Liver (tissue), 8 donors: ENCODE measurements at regions not wholly inside any gene's neighbourhood (a gene's known extent, or its start where the extent isn't known, plus 50 kb on each side); places are given as distances from the start of the nearest gene placed in this dataset.

Experiments used
- DNase-seq: peaks from one replicate; pipeline ENCODE4 v3.0.0-alpha.2; 2017; ENCODE audit warnings: low spot score
- H3K27ac ChIP-seq, 2 donors: one replicate each; pipeline ENCODE4 v1.7.0; 2013; ENCODE audit warnings: inconsistent platforms in 2 of 2, low read length in 2 of 2, control low read depth in 1 of 2, low read depth in 1 of 2, mild to moderate bottlenecking in 1 of 2
- H3K27me3 ChIP-seq, 4 donors: one replicate each; pipeline versions ENCODE4 v1.6.1 to v1.7.0; 2013; ENCODE audit warnings: low read length in 3 of 4, inconsistent platforms in 1 of 4, mild to moderate bottlenecking in 1 of 4, moderate library complexity in 1 of 4; ENCODE audit not compliant: control insufficient read depth in 4 of 4, insufficient read depth in 4 of 4
- H3K36me3 ChIP-seq, 4 donors: one replicate each; pipeline versions ENCODE4 v1.6.1 to v1.7.0; 2013; ENCODE audit warnings: low read length in 3 of 4, mild to moderate bottlenecking in 3 of 4, low read depth in 1 of 4, moderate library complexity in 1 of 4; ENCODE audit not compliant: control insufficient read depth in 4 of 4, insufficient read depth in 3 of 4
- H3K4me1 ChIP-seq, 4 donors: one replicate each; pipeline versions ENCODE4 v1.6.1 to v1.7.0; 2013; ENCODE audit warnings: low read length in 3 of 4, mild to moderate bottlenecking in 3 of 4, moderate library complexity in 1 of 4; ENCODE audit not compliant: control insufficient read depth in 4 of 4, insufficient read depth in 4 of 4
- H3K4me3 ChIP-seq, 3 donors: one replicate each; pipeline versions ENCODE4 v1.6.1 to v1.7.0; 2013; ENCODE audit warnings: low read length in 3 of 3, control low read depth in 1 of 3, low read depth in 1 of 3, mild to moderate bottlenecking in 1 of 3
- H3K9ac ChIP-seq, 2 donors: one replicate each; pipeline ENCODE4 v1.7.0; 2013; ENCODE audit warnings: low read length in 2 of 2, mild to moderate bottlenecking in 2 of 2, moderate library complexity in 2 of 2, control low read depth in 1 of 2, low read depth in 1 of 2
- H3K9me3 ChIP-seq, 4 donors: one replicate each; pipeline versions ENCODE4 v1.6.1 to v1.7.0; 2013; ENCODE audit warnings: low read length in 3 of 4; ENCODE audit not compliant: control insufficient read depth in 4 of 4
- EGR1 ChIP-seq, 2 donors: IDR thresholded peaks; 2 replicates each; pipeline ENCODE4 v1.6.1; 2016 to 2018; ENCODE audit warnings: antibody characterized with exemption in 2 of 2, low read depth in 2 of 2
- FOXA1 ChIP-seq: IDR thresholded peaks from 2 replicates; pipeline ENCODE4 v1.6.1; 2016; ENCODE audit warnings: antibody characterized with exemption
- GABPA ChIP-seq, 2 donors: IDR thresholded peaks in 1 of 2; conservative IDR thresholded peaks in 1 of 2; 2 replicates each; pipeline ENCODE4 v1.6.1; 2016; ENCODE audit warnings: antibody characterized with exemption in 2 of 2, mild to moderate bottlenecking in 1 of 2, moderate library complexity in 1 of 2
- HNF4A ChIP-seq, 2 donors: conservative IDR thresholded peaks; 2 replicates each; pipeline ENCODE4 v1.6.1; 2016; ENCODE audit warnings: antibody characterized with exemption in 2 of 2, mild to moderate bottlenecking in 2 of 2
- HNF4G ChIP-seq: IDR thresholded peaks from 2 replicates; pipeline ENCODE4 v1.6.1; 2016; ENCODE audit warnings: antibody characterized with exemption
- JUND ChIP-seq, 2 donors: IDR thresholded peaks; 2 replicates each; pipeline ENCODE4 v1.6.1; 2016; ENCODE audit warnings: antibody characterized with exemption in 2 of 2
- NR2F2 ChIP-seq: IDR thresholded peaks from 2 replicates; pipeline ENCODE4 v1.6.1; 2016; ENCODE audit warnings: antibody characterized with exemption
- RAD21 ChIP-seq, 2 donors: IDR thresholded peaks; 2 replicates each; pipeline ENCODE4 v1.6.1; 2016; ENCODE audit warnings: antibody characterized with exemption in 2 of 2, mild to moderate bottlenecking in 2 of 2
- RXRA ChIP-seq, 2 donors: IDR thresholded peaks; 2 replicates each; pipeline ENCODE4 v1.6.1; 2017 to 2018; ENCODE audit warnings: antibody characterized with exemption in 2 of 2, mild to moderate bottlenecking in 1 of 2
- SP1 ChIP-seq: IDR thresholded peaks from 2 replicates; pipeline ENCODE4 v1.6.1; 2018; ENCODE audit warnings: antibody characterized with exemption, mild to moderate bottlenecking
- TAF1 ChIP-seq: conservative IDR thresholded peaks from 2 replicates; pipeline ENCODE4 v1.6.1; 2016; ENCODE audit warnings: antibody characterized with exemption, mild to moderate bottlenecking
- YY1 ChIP-seq: IDR thresholded peaks from 2 replicates; pipeline ENCODE4 v1.6.1; 2016; ENCODE audit warnings: antibody characterized with exemption, mild to moderate bottlenecking
- WGBS: extraction: QIAGEN DNeasy Blood & Tissue Kit; methylation state at CpG from one replicate; pipeline ENCODE4 v1.1.7; 2013; 5-methylcytosine and 5-hydroxymethylcytosine counted together
- TF ChIP-seq, protein P1 (sequence below): IDR thresholded peaks from 2 replicates; pipeline ENCODE4 v1.6.1; 2016; ENCODE audit warnings: antibody characterized with exemption
- TF ChIP-seq, protein P2 (sequence below): fragments of 150-350 bp; IDR thresholded peaks from 2 replicates; pipeline ENCODE4 v1.5.1; 2017; ENCODE audit warnings: improper control_type of control experiment, low read depth, low read length; ENCODE audit not compliant: missing input control
- TF ChIP-seq, protein P3 (sequence below): IDR thresholded peaks from 2 replicates; pipeline ENCODE4 v1.6.1; 2016; ENCODE audit warnings: antibody characterized with exemption, mild to moderate bottlenecking
- TF ChIP-seq, protein P4 (sequence below): IDR thresholded peaks from 2 replicates; pipeline ENCODE4 v1.6.1; 2016; ENCODE audit warnings: antibody characterized with exemption
- TF ChIP-seq, protein P5 (sequence below): IDR thresholded peaks from 2 replicates; pipeline ENCODE4 v1.6.1; 2016; ENCODE audit warnings: antibody characterized with exemption
- donor health status: healthy.
- donor health status: healthy.
- donor health status: healthy.
- donor health status: healthy.
- donor health status: healthy.

DNA sequence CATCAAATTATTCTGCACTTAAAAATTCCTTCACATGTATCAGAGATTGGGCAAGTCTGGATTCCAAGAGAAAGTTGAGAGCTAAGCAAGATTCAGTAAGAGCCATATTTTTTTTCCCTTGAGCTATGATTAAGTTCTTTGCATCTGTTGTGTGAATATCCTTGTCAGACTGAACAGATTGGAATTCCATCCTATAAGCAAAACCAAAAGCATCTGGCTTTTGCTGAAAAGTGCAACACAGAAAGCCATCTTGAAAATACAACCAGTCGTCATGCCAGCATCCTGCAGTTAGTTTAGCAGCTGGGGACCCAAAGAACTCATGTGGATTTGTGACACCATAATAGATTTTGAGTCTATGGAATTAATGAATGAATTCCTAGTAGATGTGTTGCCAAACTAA, 316.9 kb downstream of the MTRR start:
- H3K27me3 ChIP-seq = peaks cover 0 to 6% (median 0%) of the 10 kb centered on the region in 4 donors
- H3K4me1 ChIP-seq = no peaks in the 10 kb centered on the region
- H3K27ac ChIP-seq = no peak overlapping the region
- no peak for TF ChIP-seq YY1
- TF ChIP-seq, protein P1, sequence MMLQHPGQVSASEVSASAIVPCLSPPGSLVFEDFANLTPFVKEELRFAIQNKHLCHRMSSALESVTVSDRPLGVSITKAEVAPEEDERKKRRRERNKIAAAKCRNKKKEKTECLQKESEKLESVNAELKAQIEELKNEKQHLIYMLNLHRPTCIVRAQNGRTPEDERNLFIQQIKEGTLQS = no peak
- TF ChIP-seq, protein P2, sequence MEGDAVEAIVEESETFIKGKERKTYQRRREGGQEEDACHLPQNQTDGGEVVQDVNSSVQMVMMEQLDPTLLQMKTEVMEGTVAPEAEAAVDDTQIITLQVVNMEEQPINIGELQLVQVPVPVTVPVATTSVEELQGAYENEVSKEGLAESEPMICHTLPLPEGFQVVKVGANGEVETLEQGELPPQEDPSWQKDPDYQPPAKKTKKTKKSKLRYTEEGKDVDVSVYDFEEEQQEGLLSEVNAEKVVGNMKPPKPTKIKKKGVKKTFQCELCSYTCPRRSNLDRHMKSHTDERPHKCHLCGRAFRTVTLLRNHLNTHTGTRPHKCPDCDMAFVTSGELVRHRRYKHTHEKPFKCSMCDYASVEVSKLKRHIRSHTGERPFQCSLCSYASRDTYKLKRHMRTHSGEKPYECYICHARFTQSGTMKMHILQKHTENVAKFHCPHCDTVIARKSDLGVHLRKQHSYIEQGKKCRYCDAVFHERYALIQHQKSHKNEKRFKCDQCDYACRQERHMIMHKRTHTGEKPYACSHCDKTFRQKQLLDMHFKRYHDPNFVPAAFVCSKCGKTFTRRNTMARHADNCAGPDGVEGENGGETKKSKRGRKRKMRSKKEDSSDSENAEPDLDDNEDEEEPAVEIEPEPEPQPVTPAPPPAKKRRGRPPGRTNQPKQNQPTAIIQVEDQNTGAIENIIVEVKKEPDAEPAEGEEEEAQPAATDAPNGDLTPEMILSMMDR = no peak
- TF ChIP-seq HNF4G = no peak
- no peak for TF ChIP-seq FOXA1
- TF ChIP-seq, protein P3, sequence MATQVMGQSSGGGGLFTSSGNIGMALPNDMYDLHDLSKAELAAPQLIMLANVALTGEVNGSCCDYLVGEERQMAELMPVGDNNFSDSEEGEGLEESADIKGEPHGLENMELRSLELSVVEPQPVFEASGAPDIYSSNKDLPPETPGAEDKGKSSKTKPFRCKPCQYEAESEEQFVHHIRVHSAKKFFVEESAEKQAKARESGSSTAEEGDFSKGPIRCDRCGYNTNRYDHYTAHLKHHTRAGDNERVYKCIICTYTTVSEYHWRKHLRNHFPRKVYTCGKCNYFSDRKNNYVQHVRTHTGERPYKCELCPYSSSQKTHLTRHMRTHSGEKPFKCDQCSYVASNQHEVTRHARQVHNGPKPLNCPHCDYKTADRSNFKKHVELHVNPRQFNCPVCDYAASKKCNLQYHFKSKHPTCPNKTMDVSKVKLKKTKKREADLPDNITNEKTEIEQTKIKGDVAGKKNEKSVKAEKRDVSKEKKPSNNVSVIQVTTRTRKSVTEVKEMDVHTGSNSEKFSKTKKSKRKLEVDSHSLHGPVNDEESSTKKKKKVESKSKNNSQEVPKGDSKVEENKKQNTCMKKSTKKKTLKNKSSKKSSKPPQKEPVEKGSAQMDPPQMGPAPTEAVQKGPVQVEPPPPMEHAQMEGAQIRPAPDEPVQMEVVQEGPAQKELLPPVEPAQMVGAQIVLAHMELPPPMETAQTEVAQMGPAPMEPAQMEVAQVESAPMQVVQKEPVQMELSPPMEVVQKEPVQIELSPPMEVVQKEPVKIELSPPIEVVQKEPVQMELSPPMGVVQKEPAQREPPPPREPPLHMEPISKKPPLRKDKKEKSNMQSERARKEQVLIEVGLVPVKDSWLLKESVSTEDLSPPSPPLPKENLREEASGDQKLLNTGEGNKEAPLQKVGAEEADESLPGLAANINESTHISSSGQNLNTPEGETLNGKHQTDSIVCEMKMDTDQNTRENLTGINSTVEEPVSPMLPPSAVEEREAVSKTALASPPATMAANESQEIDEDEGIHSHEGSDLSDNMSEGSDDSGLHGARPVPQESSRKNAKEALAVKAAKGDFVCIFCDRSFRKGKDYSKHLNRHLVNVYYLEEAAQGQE = no peak
- no peak for TF ChIP-seq NR2F2
- no peak for TF ChIP-seq JUND (IDR thresholded peaks at IDR 0.05)
- TF ChIP-seq SP1 = no peak
- TF ChIP-seq, protein P4, sequence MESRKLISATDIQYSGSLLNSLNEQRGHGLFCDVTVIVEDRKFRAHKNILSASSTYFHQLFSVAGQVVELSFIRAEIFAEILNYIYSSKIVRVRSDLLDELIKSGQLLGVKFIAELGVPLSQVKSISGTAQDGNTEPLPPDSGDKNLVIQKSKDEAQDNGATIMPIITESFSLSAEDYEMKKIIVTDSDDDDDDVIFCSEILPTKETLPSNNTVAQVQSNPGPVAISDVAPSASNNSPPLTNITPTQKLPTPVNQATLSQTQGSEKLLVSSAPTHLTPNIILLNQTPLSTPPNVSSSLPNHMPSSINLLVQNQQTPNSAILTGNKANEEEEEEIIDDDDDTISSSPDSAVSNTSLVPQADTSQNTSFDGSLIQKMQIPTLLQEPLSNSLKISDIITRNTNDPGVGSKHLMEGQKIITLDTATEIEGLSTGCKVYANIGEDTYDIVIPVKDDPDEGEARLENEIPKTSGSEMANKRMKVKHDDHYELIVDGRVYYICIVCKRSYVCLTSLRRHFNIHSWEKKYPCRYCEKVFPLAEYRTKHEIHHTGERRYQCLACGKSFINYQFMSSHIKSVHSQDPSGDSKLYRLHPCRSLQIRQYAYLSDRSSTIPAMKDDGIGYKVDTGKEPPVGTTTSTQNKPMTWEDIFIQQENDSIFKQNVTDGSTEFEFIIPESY = no peak
- no peak for TF ChIP-seq EGR1 (IDR thresholded peaks at IDR 0.05; ENCODE audit: low read depth in 2 of 2)
- no peak for TF ChIP-seq RAD21 (IDR thresholded peaks at IDR 0.05)
- TF ChIP-seq RXRA (IDR thresholded peaks at IDR 0.05) = no peak
- TF ChIP-seq, protein P5, sequence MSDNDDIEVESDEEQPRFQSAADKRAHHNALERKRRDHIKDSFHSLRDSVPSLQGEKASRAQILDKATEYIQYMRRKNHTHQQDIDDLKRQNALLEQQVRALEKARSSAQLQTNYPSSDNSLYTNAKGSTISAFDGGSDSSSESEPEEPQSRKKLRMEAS = no peak
- no peak for TF ChIP-seq GABPA (IDR thresholded peaks at IDR 0.05 in 1 of 2, conservative IDR thresholded peaks at IDR 0.05 in 1 of 2)
- no peak for TF ChIP-seq HNF4A (conservative IDR thresholded peaks at IDR 0.05)
- TF ChIP-seq TAF1 = no peak
- no peak overlapping the region for H3K9ac ChIP-seq
- DNase-seq = no peak
- WGBS = 64% methylated on average over 1 of the region's 1 CpG
- H3K9me3 ChIP-seq = no peaks in the 10 kb centered on the region
- H3K36me3 ChIP-seq = no peaks in the 10 kb centered on the region
- no peak overlapping the region for H3K4me3 ChIP-seq
